ENCODE measurements at regions not wholly inside any gene's neighbourhood (a gene's known extent, or its start where the extent isn't known, plus 50 kb on each side); places are given as distances from the start of the nearest gene placed in this dataset.

GRCh38 chr14:29169408-29169807, 402.8 kb downstream of the FOXG1 start:
- ATAC-seq: no peak
- TF ChIP-seq ZNF8 (CRISPR knock-in tag; IDR thresholded peaks at IDR 0.05) (no peak), TOX (CRISPR knock-in tag; IDR thresholded peaks at IDR 0.05; ENCODE audit: borderline replicate concordance) (no peak), OSR1 (CRISPR knock-in tag; IDR thresholded peaks at IDR 0.05) (no peak), GLIS3 (CRISPR knock-in tag; IDR thresholded peaks at IDR 0.05) (no peak), ZFP3 (CRISPR knock-in tag; IDR thresholded peaks at IDR 0.05) (no peak), ISL1 (CRISPR knock-in tag; IDR thresholded peaks at IDR 0.05) (no peak), TCF4 (CRISPR knock-in tag; IDR thresholded peaks at IDR 0.05; ENCODE audit: borderline replicate concordance) (no peak), TSHZ2 (CRISPR knock-in tag; IDR thresholded peaks at IDR 0.05) (no peak), RARB (CRISPR knock-in tag; IDR thresholded peaks at IDR 0.05) (no peak)

GRCh38 chr14:29175706-29176105, 409.1 kb downstream of the FOXG1 start:
- TF ChIP-seq SNAI2 (CRISPR knock-in tag; IDR thresholded peaks at IDR 0.05) (no peak), ISL1 (CRISPR knock-in tag; IDR thresholded peaks at IDR 0.05) (no peak), ZFP30 (CRISPR knock-in tag; IDR thresholded peaks at IDR 0.05) (no peak)
- ATAC-seq: no peak

GRCh38 chr14:29176876-29177275, 410.3 kb downstream of the FOXG1 start:
- TF ChIP-seq BACH2 (CRISPR knock-in tag; IDR thresholded peaks at IDR 0.05; ENCODE audit: borderline replicate concordance) (no peak), CSRNP3 (CRISPR knock-in tag; IDR thresholded peaks at IDR 0.05) (no peak), PATZ1 (CRISPR knock-in tag; IDR thresholded peaks at IDR 0.05; ENCODE audit: borderline replicate concordance) (no peak), ZFP3 (CRISPR knock-in tag; IDR thresholded peaks at IDR 0.05) (no peak), ESRRG (CRISPR knock-in tag; IDR thresholded peaks at IDR 0.05) (no peak), TCF4 (CRISPR knock-in tag; IDR thresholded peaks at IDR 0.05; ENCODE audit: borderline replicate concordance) (no peak), CSDC2 (CRISPR knock-in tag; IDR thresholded peaks at IDR 0.05) (no peak), ZNF8 (CRISPR knock-in tag; IDR thresholded peaks at IDR 0.05) (no peak), SNAI2 (CRISPR knock-in tag; IDR thresholded peaks at IDR 0.05) (no peak), ARNTL (CRISPR knock-in tag; IDR thresholded peaks at IDR 0.05; ENCODE audit: borderline replicate concordance, low read depth) (no peak), ZFP30 (CRISPR knock-in tag; IDR thresholded peaks at IDR 0.05) (no peak), OSR1 (CRISPR knock-in tag; IDR thresholded peaks at IDR 0.05) (no peak), RARB (CRISPR knock-in tag; IDR thresholded peaks at IDR 0.05) (no peak), PPARA (CRISPR knock-in tag; IDR thresholded peaks at IDR 0.05; ENCODE audit: borderline replicate concordance) (no peak), POU6F1 (CRISPR knock-in tag; IDR thresholded peaks at IDR 0.05; ENCODE audit: borderline replicate concordance, low read depth) (no peak)
- no peak for ATAC-seq

- TF ChIP-seq ZNF8 (CRISPR knock-in tag; IDR thresholded peaks at IDR 0.05): no peak
- ATAC-seq: no peak
These were observed 412.4 kb downstream of the FOXG1 start for GRCh38 chr14:29178971-29179370.

- no peak for ATAC-seq
- TF ChIP-seq ISL1 (CRISPR knock-in tag; IDR thresholded peaks at IDR 0.05) (no peak), OSR1 (CRISPR knock-in tag; IDR thresholded peaks at IDR 0.05) (no peak), ZFP30 (CRISPR knock-in tag; IDR thresholded peaks at IDR 0.05) (no peak), PATZ1 (CRISPR knock-in tag; IDR thresholded peaks at IDR 0.05; ENCODE audit: borderline replicate concordance) (no peak), CSDC2 (CRISPR knock-in tag; IDR thresholded peaks at IDR 0.05) (no peak), TSHZ2 (CRISPR knock-in tag; IDR thresholded peaks at IDR 0.05) (no peak), ZFP3 (CRISPR knock-in tag; IDR thresholded peaks at IDR 0.05) (no peak), TCF4 (CRISPR knock-in tag; IDR thresholded peaks at IDR 0.05; ENCODE audit: borderline replicate concordance) (no peak), BACH2 (CRISPR knock-in tag; IDR thresholded peaks at IDR 0.05; ENCODE audit: borderline replicate concordance) (no peak), ZNF8 (CRISPR knock-in tag; IDR thresholded peaks at IDR 0.05) (no peak), ARNTL (CRISPR knock-in tag; IDR thresholded peaks at IDR 0.05; ENCODE audit: borderline replicate concordance, low read depth) (no peak)
These were observed 424.5 kb downstream of the FOXG1 start for GRCh38 chr14:29191092-29191491.
